ENCODE measurements at regions not wholly inside any gene's neighbourhood (a gene's known extent, or its start where the extent isn't known, plus 50 kb on each side); places are given as distances from the start of the nearest gene placed in this dataset.

GRCh38 chr7:149686449-149686848 lies 86.9 kb downstream of the ZNF467 start:
- no peaks in the 10 kb centered on the region for H3K79me2 ChIP-seq (ENCODE audit: insufficient read depth, low read length)
- no peaks in the 10 kb centered on the region for H3K36me3 ChIP-seq (replicated peaks in 1 of 2; ENCODE audit: control insufficient read depth in 1 of 2, insufficient read depth in 2 of 2, low read length in 2 of 2)
- H3K27ac ChIP-seq (ENCODE audit: extremely low read length, insufficient read depth, low read length): no peak overlapping the region
- H3K27me3 ChIP-seq (ENCODE audit: control insufficient read depth in 1 of 2, insufficient read depth in 2 of 2, low read length in 2 of 2): no peaks in the 10 kb centered on the region; a peak in 2 of 5 replicates
- DNase-seq (ENCODE audit: low spot score): no peak
- H3K4me3 ChIP-seq (replicated peaks in 1 of 3; ENCODE audit: insufficient read depth in 1 of 3, low read depth in 2 of 3, low read length in 3 of 3): no peak overlapping the region
- H3K4me2 ChIP-seq (ENCODE audit: low read depth, low read length): no peak overlapping the region
- H2AFZ ChIP-seq (ENCODE audit: low read length): no peak overlapping the region
- FAIRE-seq: no peak
- POLR2A ChIA-PET: no interaction called here
- BruUV-seq (replicated peaks): no TSS peak
- in situ Hi-C loops (cut with HindIII; ENCODE audit: extremely low pct_ligation_motif_present, low pct_unique_long_range_greater_than_20kb): no loop called here
- no peak overlapping the region for H3K9ac ChIP-seq (ENCODE audit: insufficient read depth, low read depth, low read length)
- H3K4me1 ChIP-seq (ENCODE audit: insufficient read depth, low read length): peaks cover 16% of the 10 kb centered on the region
- 19% methylated on average over 4 of the region's 4 CpGs for WGBS (ENCODE audit: low lambda C conversion rate)
- no peak for ATAC-seq
- CTCF ChIA-PET (ENCODE audit: low intra/inter-chr PET ratio, low total read pairs): no interaction called here
- intact Hi-C loops (cut with micrococcal nuclease; ENCODE audit: unreplicated experiment): no loop called here
- H3K9me3 ChIP-seq (ENCODE audit: low read length): no peaks in the 10 kb centered on the region
- H4K20me1 ChIP-seq (ENCODE audit: insufficient read depth, low read length): peaks cover 3% of the 10 kb centered on the region; the same call in 1 of the 2 replicates
- no peak for TF ChIP-seq ZNF552 (CRISPR knock-in tag; IDR thresholded peaks at IDR 0.05; ENCODE audit: borderline replicate concordance)
- no peak for TF ChIP-seq CREBL2 (CRISPR knock-in tag; IDR thresholded peaks at IDR 0.05; ENCODE audit: borderline replicate concordance)
- TF ChIP-seq ZNF562 (CRISPR knock-in tag; IDR thresholded peaks at IDR 0.05; ENCODE audit: borderline replicate concordance): no peak
- no peak for TF ChIP-seq MAF1 (CRISPR knock-in tag; IDR thresholded peaks at IDR 0.05; ENCODE audit: borderline replicate concordance)
- no peak for TF ChIP-seq PCBP2 (optimal IDR thresholded peaks at IDR 0.05; ENCODE audit: low read depth, low read length, poor library complexity, severe bottlenecking)
- TF ChIP-seq SP5 (CRISPR knock-in tag; IDR thresholded peaks at IDR 0.05; ENCODE audit: borderline replicate concordance, low read depth): no peak
- TF ChIP-seq ZNF850 (CRISPR knock-in tag; conservative IDR thresholded peaks at IDR 0.05): no peak
- no peak for TF ChIP-seq SNAPC4 (CRISPR knock-in tag; IDR thresholded peaks at IDR 0.05)
- TF ChIP-seq ZNF790 (CRISPR knock-in tag; IDR thresholded peaks at IDR 0.05; ENCODE audit: borderline replicate concordance): no peak
- no peak for TF ChIP-seq PBX3 (CRISPR knock-in tag; IDR thresholded peaks at IDR 0.05; ENCODE audit: borderline replicate concordance)
- TF ChIP-seq HOXA3 (CRISPR knock-in tag; IDR thresholded peaks at IDR 0.05): no peak
- TF ChIP-seq ZNF343 (CRISPR knock-in tag; IDR thresholded peaks at IDR 0.05): no peak
- TF ChIP-seq ZNF747 (CRISPR knock-in tag; IDR thresholded peaks at IDR 0.05; ENCODE audit: borderline replicate concordance): no peak
- TF ChIP-seq ZBTB37 (CRISPR knock-in tag; IDR thresholded peaks at IDR 0.05): no peak
- TF ChIP-seq ZSCAN20 (CRISPR knock-in tag; IDR thresholded peaks at IDR 0.05; ENCODE audit: borderline replicate concordance): no peak
- no peak for TF ChIP-seq NRL (CRISPR knock-in tag; IDR thresholded peaks at IDR 0.05; ENCODE audit: borderline replicate concordance)
- no peak for TF ChIP-seq KDM5A (IDR thresholded peaks at IDR 0.05; ENCODE audit: borderline replicate concordance, low read length)
- no peak for TF ChIP-seq ARNT (IDR thresholded peaks at IDR 0.05)

Measured in HepG2 (cell line).